DOHH2 (cell line): ENCODE measurements at regions not wholly inside any gene's neighbourhood (a gene's known extent, or its start where the extent isn't known, plus 50 kb on each side); places are given as distances from the start of the nearest gene placed in this dataset.
"Not testable (repeated sequence)": the region's sequence is repeated elsewhere in the genome, so short reads cannot be mapped to it uniquely, and the experiment has no call there.

Experiments
- CTCF ChIP-seq: fragments of 200-600 bp; sonication (generic); IDR thresholded peaks from one replicate; pipeline ENCODE4 v1.5.1; 2014; ENCODE audit warnings: antibody characterized with exemption, mild to moderate bottlenecking, low read depth, low read length; ENCODE audit not compliant: poor library complexity, severe bottlenecking
- EZH2phosphoT487 ChIP-seq: fragments of 200-600 bp; sonication (generic); IDR thresholded peaks from 2 replicates; pipeline ENCODE4 v1.6.1; 2017; ENCODE audit warnings: borderline replicate concordance, mild to moderate bottlenecking, antibody characterized with exemption, low read length, moderate library complexity, mixed read lengths

- TF ChIP-seq CTCF, EZH2phosphoT487: not testable (repeated sequence)
These were observed 908.4 kb downstream of the RPIA start for GRCh38 chr2:89599843-89600242.
